Omental fat pad (tissue), 3 donors: ENCODE measurements at regions not wholly inside any gene's neighbourhood (a gene's known extent, or its start where the extent isn't known, plus 50 kb on each side); places are given as distances from the start of the nearest gene placed in this dataset.
"Not testable (repeated sequence)": the region's sequence is repeated elsewhere in the genome, so short reads cannot be mapped to it uniquely, and the experiment has no call there.

Experiments used
- ATAC-seq: fragments of 150-250 bp; one replicate; pipeline ENCODE4 v1.9.1; 2016; ENCODE audit warnings: mild to moderate bottlenecking, moderate library complexity; ENCODE audit not compliant: low FRiP score
- DNase-seq: peaks from one replicate; pipeline ENCODE4 v3.0.0-alpha.2; 2019; ENCODE audit warnings: low spot score
- TF ChIP-seq, protein P1 (sequence below), 3 donors: fragments of 450-650 bp; IDR thresholded peaks; one replicate each; pipeline ENCODE4 v1.5.1; 2016 to 2017; ENCODE audit warnings: antibody characterized with exemption in 3 of 3, mild to moderate bottlenecking in 3 of 3, moderate library complexity in 2 of 3

DNA sequence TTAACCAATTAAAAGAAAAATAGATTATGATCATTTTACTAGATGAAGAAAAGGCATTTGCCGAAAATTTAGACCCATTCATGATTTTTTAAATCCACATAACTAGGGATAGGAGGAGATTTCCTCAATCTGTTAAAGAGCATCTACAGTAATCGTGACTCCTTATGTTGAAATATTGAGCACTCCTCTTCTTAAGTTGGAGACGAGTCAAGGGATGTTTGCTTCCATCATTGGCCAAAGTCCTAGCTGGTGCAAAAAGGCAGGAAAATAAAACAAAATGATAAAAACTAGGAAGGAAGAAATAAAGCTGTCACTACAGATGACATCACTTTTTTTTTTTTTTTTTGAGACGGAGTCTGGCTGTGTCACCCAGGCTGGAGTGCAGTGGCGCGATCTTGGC, 245.6 kb upstream of the KAZN start:
- TF ChIP-seq, protein P1, sequence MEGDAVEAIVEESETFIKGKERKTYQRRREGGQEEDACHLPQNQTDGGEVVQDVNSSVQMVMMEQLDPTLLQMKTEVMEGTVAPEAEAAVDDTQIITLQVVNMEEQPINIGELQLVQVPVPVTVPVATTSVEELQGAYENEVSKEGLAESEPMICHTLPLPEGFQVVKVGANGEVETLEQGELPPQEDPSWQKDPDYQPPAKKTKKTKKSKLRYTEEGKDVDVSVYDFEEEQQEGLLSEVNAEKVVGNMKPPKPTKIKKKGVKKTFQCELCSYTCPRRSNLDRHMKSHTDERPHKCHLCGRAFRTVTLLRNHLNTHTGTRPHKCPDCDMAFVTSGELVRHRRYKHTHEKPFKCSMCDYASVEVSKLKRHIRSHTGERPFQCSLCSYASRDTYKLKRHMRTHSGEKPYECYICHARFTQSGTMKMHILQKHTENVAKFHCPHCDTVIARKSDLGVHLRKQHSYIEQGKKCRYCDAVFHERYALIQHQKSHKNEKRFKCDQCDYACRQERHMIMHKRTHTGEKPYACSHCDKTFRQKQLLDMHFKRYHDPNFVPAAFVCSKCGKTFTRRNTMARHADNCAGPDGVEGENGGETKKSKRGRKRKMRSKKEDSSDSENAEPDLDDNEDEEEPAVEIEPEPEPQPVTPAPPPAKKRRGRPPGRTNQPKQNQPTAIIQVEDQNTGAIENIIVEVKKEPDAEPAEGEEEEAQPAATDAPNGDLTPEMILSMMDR (IDR thresholded peaks at IDR 0.05) = no peak
- DNase-seq = no peak
- ATAC-seq = peak; percentile 83

- ATAC-seq, DNase-seq: not testable (repeated sequence)
Measured at GRCh38 chr1:14361005-14361404, 237.5 kb upstream of the KAZN start.

DNA sequence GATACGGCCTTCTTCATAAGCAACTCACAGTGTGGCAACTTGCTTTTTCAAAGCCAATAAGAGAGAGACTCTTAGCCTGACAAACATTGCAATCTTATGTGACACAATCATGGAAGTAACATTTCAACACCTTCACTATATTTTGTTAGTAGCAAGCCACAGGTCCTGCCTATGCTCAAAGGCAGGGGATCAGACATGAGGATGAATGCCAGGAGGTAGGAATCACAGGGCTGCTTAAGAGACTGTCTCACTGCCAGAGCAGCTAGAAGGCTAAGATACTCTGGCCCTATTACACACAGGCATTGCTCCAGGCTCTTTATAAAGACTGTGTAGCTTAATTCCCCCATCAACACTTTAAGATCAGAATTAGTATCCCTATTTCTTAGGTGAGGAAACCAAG, 236.2 kb upstream of the KAZN start:
- no peak for DNase-seq
- no peak for ATAC-seq
- TF ChIP-seq, protein P1 (IDR thresholded peaks at IDR 0.05) = no peak

DNA sequence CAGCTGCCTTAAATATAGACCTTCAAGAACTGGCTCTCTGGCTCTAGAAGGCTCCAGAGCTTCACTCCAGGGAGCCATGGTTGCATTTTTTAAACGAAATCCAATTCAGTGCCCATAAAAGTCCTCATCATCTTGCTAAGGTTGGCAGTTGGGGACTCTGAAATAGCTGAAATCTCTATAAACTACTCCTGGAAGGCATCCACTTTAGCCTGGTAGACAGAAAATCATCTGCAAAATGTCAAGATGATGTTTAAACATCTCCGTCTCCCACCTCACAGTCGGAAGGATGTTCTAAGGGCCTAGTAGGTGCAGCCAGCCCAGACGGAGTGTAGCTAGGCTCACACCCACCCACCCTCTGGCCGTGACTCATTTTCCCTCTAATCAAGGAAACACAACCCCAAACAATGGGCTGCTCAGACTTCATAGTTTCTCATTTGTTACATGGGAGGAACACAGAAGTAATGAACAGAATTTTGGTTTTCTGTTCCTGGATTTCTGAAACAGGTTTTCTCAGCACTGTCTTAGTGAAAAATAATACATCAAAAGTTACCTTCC, 235.4 kb upstream of the KAZN start:
- TF ChIP-seq, protein P1 (IDR thresholded peaks at IDR 0.05) = no peak
- DNase-seq (no peak), ATAC-seq (no peak)

DNA sequence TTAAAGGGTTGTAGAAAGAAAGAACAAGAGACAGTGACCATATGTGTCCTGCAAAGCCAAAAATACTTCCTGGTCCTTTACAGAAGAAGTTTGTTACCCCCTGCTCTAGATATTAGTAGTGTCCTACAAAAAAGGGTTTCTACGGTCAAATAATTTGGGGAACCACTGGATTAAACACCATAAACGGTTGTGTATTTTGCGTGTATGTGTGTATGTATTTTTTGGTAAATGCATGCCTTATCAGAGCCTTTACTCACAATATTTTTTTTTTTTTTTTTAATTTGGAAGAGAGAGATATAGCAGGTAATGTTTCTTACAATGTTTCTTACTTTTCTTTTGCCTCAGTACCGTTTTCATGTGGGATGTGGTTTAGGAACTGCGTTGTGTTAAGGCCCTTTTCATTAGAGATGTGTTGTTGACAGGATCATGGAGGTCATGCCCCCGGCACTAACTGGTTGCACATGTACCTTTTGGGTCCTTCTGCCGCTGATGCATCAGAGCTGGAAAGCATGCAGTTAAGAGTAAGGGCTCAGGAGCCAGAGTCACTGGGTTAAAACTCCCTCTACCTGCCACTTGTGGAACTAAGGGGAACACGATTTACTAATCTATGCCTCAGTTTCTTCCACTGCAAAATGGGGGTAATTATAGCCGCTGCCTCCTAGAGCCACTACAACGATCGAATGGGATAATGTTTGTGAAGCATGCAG, 234.6 kb upstream of the KAZN start:
- TF ChIP-seq, protein P1 (IDR thresholded peaks at IDR 0.05) = no peak
- DNase-seq (no peak), ATAC-seq (no peak)

DNA sequence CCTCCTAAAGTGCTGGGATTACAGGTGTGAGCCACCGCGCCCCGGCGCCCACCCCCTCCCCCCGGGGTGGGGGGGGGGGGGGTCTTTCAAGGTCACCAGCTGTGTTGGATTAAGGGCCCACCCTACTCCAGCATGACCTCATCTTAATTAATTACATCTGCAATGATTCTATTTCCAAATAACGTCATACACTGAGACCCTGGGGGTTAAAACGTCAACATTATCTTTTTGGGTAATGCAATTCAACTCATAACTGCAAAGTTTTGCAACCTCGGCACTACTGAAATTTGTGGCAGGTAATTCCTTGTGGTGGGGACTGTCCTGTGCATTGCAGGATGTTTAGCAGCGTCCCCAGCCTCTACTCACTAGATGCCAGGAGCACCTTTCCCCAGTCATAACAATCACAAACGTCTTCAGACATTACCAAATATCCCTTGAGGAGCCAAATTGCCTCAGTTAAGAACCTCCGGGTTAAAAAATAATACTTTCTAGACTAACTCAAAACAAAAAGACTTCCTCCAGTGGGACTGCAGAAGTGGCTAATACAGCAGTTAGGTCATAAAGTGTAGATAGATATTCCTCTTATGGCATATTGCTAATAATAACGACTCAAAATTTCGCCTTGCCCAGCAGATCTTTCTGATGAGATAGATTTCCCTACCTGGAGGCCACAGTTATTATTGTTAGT, 233.0 kb upstream of the KAZN start:
- DNase-seq = no peak
- ATAC-seq = no peak
- TF ChIP-seq, protein P1 (IDR thresholded peaks at IDR 0.05) = no peak

DNA sequence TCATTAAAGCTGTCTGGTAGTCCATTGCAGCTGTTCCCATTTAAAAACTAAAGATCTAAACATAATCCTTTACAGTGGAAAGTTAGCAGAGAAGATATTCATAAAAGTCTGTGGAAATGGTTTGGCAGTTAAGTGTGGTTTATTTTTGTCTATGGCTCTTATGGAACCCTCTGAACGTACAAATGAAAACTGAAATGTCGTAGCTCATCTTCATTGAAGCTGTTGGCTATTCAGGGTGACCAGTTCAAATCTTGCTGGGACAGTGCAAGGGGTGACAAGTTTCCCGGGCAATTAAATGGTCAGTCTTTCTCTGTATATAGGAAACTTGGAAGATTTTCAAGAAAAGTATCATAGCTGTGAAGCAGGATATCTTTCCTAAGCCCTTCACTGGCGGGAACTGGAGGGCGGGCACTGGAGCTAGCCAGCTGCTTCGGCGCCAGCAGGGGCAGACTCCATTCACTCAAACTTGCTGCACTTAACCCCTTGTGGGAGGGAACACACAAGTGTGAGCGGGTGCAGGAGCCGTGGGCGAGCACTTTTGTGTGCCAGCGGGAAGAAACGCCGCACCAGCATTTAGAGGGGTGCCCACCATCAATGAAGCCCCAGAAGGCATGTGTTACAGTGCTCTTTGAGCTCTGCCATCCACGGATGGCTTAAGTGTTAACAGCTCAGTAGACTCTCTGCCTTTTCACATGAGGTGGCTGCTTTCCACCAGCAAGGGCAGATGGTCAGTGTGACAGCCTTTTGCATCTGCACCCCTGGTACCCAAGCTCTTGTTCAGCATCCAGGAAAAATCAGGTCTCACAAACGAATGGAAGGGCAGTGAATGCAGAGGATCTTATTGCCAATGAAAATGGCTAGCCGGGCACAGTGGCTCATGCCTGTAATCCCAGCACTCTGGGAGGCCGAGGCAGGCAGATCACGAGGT, 232.1 kb upstream of the KAZN start:
- peak; percentile 41 for ATAC-seq
- DNase-seq = no peak
- TF ChIP-seq, protein P1 (IDR thresholded peaks at IDR 0.05) = no peak
